Stimulated activated CD4-positive, alpha-beta T cell treated with anti-CD3 and anti-CD28 coated beads, TNF-alpha, amount 100 ng/mL, for 48 hours (primary cell): ENCODE measurements at regions not wholly inside any gene's neighbourhood (a gene's known extent, or its start where the extent isn't known, plus 50 kb on each side); places are given as distances from the start of the nearest gene placed in this dataset.

ENCODE experiments used
- DNase-seq, 3 donors: peaks; one replicate each; pipeline ENCODE4 v3.0.0-alpha.2; 2020; ENCODE audit warnings: low read depth in 3 of 3

DNA sequence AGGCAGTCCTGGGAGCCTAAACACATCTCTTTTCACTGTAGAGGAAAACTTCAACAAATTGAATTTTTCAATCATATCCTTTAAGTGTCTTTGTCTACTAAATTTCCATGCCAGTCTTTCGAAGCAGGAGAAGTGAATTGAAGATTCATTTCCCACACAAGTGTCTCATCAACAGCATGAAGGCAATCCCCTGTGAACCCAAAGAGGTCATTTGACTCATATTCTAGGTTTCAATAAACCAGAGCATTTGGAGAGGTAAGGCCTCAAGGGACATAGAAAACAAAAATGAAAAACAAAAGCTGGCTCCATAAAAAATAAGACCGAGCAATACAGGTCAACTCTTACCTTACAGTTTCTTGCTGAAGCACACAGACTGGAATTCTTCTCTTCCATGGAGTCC, 94.1 kb upstream of the ATP1B1 start:
- DNase-seq, result no peak

- no peak for DNase-seq
Observed at GRCh38 chr1:169013821-169014220, 92.7 kb upstream of the ATP1B1 start.

DNA sequence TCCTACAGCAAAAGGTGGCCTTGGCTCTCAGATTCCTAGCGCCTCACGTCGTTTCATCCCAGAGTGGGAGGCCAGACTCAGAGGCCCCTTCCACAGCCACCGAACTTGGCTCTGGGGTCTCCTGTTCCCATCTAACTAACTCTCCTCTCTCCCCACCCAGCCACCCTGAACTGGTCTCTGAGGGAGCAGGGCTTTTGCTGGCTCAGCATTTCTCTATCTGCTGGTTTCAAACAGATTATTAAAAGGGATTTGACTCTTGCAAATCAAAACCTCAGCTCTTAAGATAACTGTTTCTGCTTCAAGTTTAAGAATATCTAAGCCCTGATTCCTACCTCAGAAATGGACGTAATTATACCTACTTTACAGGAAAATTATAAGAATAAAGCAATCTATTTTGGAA, 91.0 kb upstream of the ATP1B1 start:
- no peak for DNase-seq

- no peak for DNase-seq
Observed at GRCh38 chr1:169018751-169019150, 87.7 kb upstream of the ATP1B1 start.

DNA sequence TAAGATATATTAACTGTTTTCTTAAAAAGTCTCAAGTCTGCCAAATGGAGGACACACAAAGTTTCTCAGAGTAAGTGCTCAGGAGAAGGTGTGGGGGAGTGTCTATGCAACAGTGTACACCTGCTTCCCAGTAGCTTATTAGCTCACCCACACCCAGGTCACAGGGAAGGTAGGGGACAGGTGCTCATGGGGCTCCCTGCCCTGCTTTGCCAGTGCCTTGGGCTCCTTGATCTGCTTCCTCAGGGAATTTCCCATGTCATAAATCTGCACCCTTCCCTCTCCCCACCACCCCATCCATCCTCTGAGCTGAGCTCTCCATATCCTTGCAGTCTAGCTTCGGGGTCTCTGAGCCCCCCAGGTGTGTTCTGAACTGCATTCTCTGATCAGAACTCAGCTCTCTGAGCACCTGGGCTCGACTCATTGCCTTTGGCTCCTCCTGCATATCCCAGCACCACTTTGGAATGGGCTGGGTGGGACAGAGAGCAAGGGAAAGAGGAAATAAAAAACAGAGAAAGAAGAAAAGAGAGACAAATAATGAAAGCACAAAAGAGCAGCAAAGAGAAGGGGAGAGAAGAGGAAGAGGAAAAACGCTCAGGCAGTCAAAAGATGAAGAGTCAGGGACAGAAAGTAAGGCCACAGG, 87.0 kb upstream of the ATP1B1 start:
- no peak for DNase-seq

DNA sequence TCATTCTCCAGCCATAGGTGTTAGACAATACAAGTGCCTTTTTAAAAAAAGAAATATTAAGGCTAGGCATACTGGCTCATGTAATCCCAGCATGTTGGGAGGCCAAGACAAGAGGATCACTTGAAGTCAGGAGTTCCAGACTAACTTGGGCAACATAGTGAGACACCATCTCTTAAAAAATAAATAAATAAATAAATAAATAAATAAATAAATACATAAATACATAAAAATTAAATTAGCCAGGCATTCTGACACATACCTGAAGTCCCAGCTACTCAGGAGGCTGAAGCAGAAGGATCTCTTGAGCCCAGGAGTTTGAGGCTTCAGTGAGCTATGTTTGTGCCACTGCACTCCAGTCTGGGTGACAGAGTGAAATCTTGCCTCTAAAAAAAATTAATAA, 85.8 kb upstream of the ATP1B1 start:
- DNase-seq, result no peak

- no peak for DNase-seq
Observed at GRCh38 chr1:169022648-169023047, 83.8 kb upstream of the ATP1B1 start.

GRCh38 chr1:169024255-169024654, 82.2 kb upstream of the ATP1B1 start:
- no peak for DNase-seq

GRCh38 chr1:169024800-169025271, 81.7 kb upstream of the ATP1B1 start:
- DNase-seq, result no peak

GRCh38 chr1:169025412-169025811, 81.1 kb upstream of the ATP1B1 start:
- no peak for DNase-seq

DNA sequence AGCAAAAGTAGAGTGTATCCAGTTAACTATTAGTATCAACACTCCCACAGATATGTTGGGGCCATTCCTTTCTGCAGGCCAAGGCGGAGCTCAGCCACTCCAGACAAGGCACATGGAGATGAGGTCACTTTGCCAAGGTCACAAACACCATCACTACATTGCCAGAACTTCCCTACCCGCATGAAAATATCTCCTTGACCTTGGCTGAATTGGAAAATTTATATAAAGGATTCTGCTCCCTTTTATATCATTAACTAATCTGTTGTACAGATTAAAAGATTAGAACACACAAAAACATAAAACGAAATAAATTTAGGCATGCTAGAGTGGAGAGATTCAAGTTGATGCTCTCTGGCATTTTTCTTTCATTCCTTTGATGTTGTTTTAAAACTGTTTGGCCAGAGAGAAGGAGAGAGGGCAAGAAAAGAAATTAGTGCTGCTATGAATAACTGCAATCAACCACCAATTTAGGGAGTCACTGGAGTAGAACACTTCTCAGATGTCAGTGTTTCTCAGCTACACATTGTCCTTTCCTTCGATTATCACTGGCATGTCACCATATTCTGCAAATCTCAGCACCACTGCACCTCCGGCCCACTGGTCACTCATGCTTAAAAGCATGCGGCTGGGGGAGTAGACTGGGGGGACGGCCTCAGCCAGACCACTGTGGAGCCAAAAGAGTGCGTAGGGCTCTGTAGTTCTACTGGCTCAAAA, 78.7 kb upstream of the ATP1B1 start:
- DNase-seq, result no peak

- DNase-seq, result no peak
Observed at GRCh38 chr1:169031566-169032224, 74.8 kb upstream of the ATP1B1 start.

DNA sequence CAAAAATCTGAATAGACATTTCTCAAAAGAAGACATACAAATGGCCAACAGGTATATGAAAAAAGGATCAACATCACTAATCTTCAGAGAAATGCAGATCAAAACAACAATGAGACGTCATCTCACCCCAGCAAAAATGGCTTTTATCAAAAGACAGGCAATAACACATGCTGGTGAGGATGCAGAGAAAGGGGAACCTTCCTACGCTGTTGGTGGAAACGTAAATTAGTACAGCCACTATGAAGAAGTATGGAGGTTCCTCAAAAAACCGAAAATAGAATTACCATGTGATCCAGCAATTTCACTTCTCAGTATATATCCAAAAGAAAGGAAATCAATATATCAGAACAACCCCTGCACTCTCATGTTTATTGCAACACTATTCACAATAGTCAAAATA, 65.1 kb upstream of the ATP1B1 start:
- DNase-seq, result no peak

DNA sequence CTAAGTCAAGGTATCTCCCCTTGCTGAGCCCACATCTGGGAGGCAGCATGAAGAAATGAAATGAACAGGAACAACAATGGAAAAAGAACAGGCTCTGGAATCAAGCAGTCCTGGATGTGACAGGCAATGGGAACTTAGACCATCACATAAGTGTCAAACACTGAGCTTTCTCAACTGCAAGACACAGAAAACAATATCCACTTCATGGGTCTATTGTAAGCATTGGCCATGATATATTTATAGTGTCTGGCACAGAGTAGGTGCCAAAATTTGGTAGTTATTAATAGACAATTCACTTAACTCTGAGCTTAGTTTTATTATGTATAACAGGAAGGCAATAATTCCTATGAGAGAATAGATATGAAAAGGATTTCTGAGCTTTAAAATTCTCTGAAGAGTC, 64.1 kb upstream of the ATP1B1 start:
- no peak for DNase-seq

DNA sequence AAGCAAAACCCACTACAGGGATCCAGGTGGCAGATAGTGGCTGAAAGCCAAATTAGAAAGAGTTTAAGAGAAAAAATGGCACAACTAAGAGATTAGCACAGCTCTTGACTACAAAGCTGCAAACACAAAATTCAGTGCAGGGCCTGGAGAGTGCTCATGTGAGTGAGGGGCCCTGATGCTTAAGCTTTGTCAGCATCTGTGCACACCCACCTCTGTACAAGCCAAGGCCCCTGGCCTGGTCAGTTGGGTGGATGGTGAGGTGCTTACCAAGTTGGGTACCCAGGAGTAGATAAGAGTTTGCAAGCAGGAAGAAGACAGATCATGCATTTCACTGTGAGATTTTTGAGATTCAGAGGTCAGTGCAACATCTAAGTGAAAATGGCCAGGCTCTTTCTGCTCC, 62.7 kb upstream of the ATP1B1 start:
- no peak for DNase-seq

GRCh38 chr1:169044296-169044695, 62.2 kb upstream of the ATP1B1 start:
- DNase-seq, result peak in 1 of 3 donors; percentile 8

GRCh38 chr1:169044971-169045370, 61.5 kb upstream of the ATP1B1 start:
- DNase-seq, result no peak

DNA sequence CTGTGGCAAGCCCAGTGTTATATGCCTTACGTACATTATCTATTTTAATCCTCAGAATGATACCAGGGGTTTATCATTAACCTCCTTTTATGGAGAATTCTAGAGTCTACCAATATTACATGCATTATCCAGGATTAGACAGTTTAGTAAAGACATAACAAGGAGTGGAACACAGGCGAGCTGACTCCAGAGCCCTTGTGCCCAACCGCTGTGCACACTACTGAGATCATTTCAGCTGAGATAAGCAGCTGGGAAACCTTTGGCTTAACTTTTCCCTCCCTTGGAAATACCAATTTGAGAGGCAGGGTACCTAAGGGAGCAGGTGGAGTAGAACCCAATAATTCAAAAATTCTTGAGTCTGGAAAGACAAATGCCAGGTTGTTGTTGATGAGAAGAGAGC, 59.8 kb upstream of the ATP1B1 start:
- no peak for DNase-seq

GRCh38 chr1:169047074-169047473, 59.4 kb upstream of the ATP1B1 start:
- no peak for DNase-seq

DNA sequence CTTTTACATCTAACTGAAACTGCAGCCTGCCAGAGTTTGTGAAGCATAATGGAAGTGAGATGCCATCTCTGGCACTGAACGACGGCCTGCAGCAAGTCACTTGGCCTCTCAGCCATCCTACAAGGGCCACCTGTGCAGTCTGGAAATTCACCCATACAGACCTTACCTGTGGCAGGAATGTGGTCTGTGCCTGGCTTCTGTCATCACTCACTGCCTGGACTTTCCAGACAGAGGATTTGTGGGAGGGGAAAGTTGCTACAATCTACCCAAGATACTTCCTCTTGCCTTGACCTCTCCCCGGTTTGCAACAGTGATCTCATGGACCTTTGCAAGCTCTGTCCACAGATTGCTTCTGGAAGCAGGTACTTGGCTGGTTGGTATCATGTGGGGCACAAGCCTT, 58.4 kb upstream of the ATP1B1 start:
- no peak for DNase-seq

- DNase-seq, result peak; percentile 19 to 28 (median 21)
Observed at GRCh38 chr1:169049258-169049938, 57.1 kb upstream of the ATP1B1 start.

DNA sequence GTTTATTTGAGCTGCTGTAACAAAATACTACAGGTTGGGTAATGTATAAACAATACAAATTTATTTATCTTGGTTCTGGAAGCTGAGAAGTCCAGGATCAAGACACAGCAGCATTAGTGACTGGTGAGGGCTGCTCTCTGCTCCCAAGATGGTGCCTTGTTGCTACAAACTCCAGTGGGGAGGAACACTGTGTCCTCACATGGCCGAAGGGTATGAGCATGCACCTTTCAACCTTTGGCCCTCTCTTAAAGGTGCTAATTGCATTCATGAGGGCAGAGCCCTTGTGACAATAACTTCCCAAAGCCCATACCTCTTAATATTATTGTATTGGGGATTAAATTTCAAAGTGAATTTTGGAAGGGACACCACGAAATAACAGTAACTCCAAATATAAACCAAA, 55.3 kb upstream of the ATP1B1 start:
- no peak for DNase-seq
